Stomach (tissue), 8 donors: ENCODE measurements at regions not wholly inside any gene's neighbourhood (a gene's known extent, or its start where the extent isn't known, plus 50 kb on each side); places are given as distances from the start of the nearest gene placed in this dataset.

ENCODE experiments used
- DNase-seq, 2 donors: peaks; one replicate each; pipeline versions ENCODE4 v3.0.0 to v3.0.0-alpha.2; 2013 to 2019
- H3K27ac ChIP-seq, 5 donors: fragments of 200-600 bp in 4 of 5; sonication (generic) in 4 of 5; one replicate each; pipeline ENCODE4 v1.5.1; 2013 to 2019; ENCODE audit warnings: mild to moderate bottlenecking in 1 of 5, moderate library complexity in 1 of 5
- H3K27me3 ChIP-seq, 3 donors: fragments of 200-600 bp; sonication (generic); one replicate each; pipeline ENCODE4 v1.5.1; 2017 to 2019; ENCODE audit warnings: mixed run types in 1 of 3
- H3K36me3 ChIP-seq, 4 donors: fragments of 200-600 bp; sonication (generic); 1 replicate in 3 of 4; 2 replicates in 1 of 4; pipeline ENCODE4 v1.5.1; 2016 to 2019
- H3K4me1 ChIP-seq, 4 donors: fragments of 200-600 bp; sonication (generic); one replicate each; pipeline ENCODE4 v1.5.1; 2016 to 2019
- H3K4me3 ChIP-seq, 4 donors: fragments of 200-600 bp; sonication (generic) in 3 of 4; one replicate each; pipeline ENCODE4 v1.5.1; 2016 to 2019; ENCODE audit warnings: mild to moderate bottlenecking in 1 of 4
- H3K9me3 ChIP-seq, 4 donors: fragments of 200-600 bp; sonication (generic); one replicate each; pipeline ENCODE4 v1.5.1; 2016 to 2019
- EP300 ChIP-seq: sonication (generic); formaldehyde crosslinking; IDR thresholded peaks from one replicate; pipeline ENCODE4 v1.6.1; 2017; ENCODE audit warnings: antibody characterized with exemption
- POLR2A ChIP-seq, 4 donors: fragments of 450-650 bp; IDR thresholded peaks; one replicate each; pipeline ENCODE4 v1.6.1; 2016; ENCODE audit warnings: antibody characterized with exemption in 4 of 4, control low read depth in 2 of 4, mild to moderate bottlenecking in 1 of 4, moderate library complexity in 1 of 4
- POLR2AphosphoS5 ChIP-seq, 3 donors: sonication (generic); formaldehyde crosslinking; IDR thresholded peaks; one replicate each; pipeline ENCODE4 v1.6.1; 2016; ENCODE audit warnings: antibody characterized with exemption in 3 of 3
- WGBS, 5 donors: extraction: QIAGEN DNeasy Blood & Tissue Kit in 3 of 5; methylation state at CpG; one replicate each; pipeline versions ENCODE4 v1.1.5 to v1.1.7; 2013 to 2018; 5-methylcytosine and 5-hydroxymethylcytosine counted together
- intact Hi-C: fragments of 100-400 bp; cut with DNase I; formaldehyde crosslinking; loops from one replicate; pipeline ENCODE4 v1.15.1; 2023; ENCODE audit warnings: low total_unique reads
- small RNA-seq, 4 donors: library from RNA; depleted of rRNA; stranded (forward); fragments of <200 nt; gene quantifications; one replicate each; pipeline ENCODE3, GENCODE V24; 2016
- TF ChIP-seq, protein P1 (sequence below), 7 experiments: fragments of 450-650 bp in 4 of 7; fragments of 200-600 bp in 3 of 7; sonication (generic) in 3 of 7; IDR thresholded peaks; one replicate each; pipeline ENCODE4 v1.5.1; 2016 to 2019; ENCODE audit warnings: antibody characterized with exemption in 7 of 7, control low read depth in 2 of 7, mild to moderate bottlenecking in 1 of 7
- donor health status: healthy with polysubstance abuse.
- donor health status: Bipolar disorder and iron deficiency.
- donor health status: healthy.

DNA sequence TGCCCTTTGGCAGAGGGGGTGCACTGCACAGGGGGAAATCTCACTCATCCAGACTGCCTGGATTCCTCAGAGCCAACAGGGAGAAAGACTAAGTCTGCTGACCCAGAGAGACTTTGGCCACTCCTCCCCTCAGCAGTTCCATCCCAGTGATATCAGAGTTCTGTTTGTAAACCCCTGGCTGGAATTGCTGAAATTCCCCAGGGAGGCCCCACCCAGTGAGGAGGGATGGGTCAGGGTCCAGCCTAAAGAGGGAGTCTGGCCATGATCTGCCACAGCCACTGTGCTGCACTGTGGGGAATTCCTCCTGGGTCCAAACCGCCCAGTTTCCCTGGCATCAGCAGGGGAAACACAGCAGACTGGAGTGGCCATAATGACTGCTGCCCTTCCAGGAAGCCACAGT is 54.9 kb upstream of the USP15 start:
- TF ChIP-seq, protein P1, sequence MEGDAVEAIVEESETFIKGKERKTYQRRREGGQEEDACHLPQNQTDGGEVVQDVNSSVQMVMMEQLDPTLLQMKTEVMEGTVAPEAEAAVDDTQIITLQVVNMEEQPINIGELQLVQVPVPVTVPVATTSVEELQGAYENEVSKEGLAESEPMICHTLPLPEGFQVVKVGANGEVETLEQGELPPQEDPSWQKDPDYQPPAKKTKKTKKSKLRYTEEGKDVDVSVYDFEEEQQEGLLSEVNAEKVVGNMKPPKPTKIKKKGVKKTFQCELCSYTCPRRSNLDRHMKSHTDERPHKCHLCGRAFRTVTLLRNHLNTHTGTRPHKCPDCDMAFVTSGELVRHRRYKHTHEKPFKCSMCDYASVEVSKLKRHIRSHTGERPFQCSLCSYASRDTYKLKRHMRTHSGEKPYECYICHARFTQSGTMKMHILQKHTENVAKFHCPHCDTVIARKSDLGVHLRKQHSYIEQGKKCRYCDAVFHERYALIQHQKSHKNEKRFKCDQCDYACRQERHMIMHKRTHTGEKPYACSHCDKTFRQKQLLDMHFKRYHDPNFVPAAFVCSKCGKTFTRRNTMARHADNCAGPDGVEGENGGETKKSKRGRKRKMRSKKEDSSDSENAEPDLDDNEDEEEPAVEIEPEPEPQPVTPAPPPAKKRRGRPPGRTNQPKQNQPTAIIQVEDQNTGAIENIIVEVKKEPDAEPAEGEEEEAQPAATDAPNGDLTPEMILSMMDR (IDR thresholded peaks at IDR 0.05), result no peak
- TF ChIP-seq POLR2A (IDR thresholded peaks at IDR 0.05), result no peak
- TF ChIP-seq EP300, result no peak
- TF ChIP-seq POLR2AphosphoS5 (IDR thresholded peaks at IDR 0.05), result no peak
- Histone ChIP-seq H3K27me3 (no peaks in the 10 kb centered on the region), H3K4me3 (no peak overlapping the region), H3K4me1 (peaks cover 0 to under 1% (median 0%) of the 10 kb centered on the region in 4 donors), H3K36me3 (no peaks in the 10 kb centered on the region), H3K27ac (no peak overlapping the region), H3K9me3 (peaks cover 0 to 32% (median 23%) of the 10 kb centered on the region in 4 donors)
- no peak for DNase-seq
- intact Hi-C loops, result no loop called here
- 57 to 94% (median 89%) methylated on average over 1 of the region's 1 CpG for WGBS, 5 donors

DNA sequence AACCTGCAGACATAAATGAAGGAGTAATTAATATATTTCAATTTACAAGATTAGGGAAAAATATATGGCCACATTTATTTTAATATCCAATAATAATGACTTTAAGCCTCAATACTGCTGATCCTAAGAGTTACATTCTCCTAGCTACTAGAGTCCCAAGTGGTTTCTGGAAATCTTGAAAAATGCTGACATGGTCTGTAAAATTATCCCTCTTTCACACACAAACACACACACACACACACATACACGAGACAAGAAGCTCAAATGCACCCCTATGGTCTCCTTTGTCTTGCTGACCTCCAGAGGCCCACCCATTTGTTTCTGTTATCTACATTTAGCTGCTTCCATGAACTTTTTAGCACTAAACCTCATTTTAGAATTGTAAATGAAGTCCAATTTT is 53.0 kb upstream of the USP15 start:
- intact Hi-C loops, result no loop called here
- Histone ChIP-seq H3K27me3 (no peaks in the 10 kb centered on the region), H3K9me3 (peaks cover 0 to 18% (median 9%) of the 10 kb centered on the region in 4 donors), H3K36me3 (no peaks in the 10 kb centered on the region), H3K4me1 (peaks cover 0 to 3% (median 0%) of the 10 kb centered on the region in 4 donors), H3K27ac (no peak overlapping the region), H3K4me3 (no peak overlapping the region)
- no peak for DNase-seq
- 56 to 67% (median 57%) methylated on average over 1 of the region's 1 CpG for WGBS, 5 donors
- TF ChIP-seq POLR2AphosphoS5 (IDR thresholded peaks at IDR 0.05) (no peak), EP300 (no peak), POLR2A (IDR thresholded peaks at IDR 0.05) (no peak)
- TF ChIP-seq, protein P1 (IDR thresholded peaks at IDR 0.05), result no peak

Small RNA genes in the stretch of these regions (small RNA-seq; reads per million reads assigned to genes)
- gene RF00019 (0 reads per million in 4 donors), gene RF00413 (0 reads per million in 4 donors)
